ENCODE measurements at regions not wholly inside any gene's neighbourhood (a gene's known extent, or its start where the extent isn't known, plus 50 kb on each side); places are given as distances from the start of the nearest gene placed in this dataset.

- Mint-ChIP-seq H3K27me3 (ENCODE audit: low read depth in 3 of 3) (peaks cover 0 to 1% (median 0%) of the 10 kb centered on the region in 3 donors), H3K9me3 (peaks cover 0 to 12% (median 4%) of the 10 kb centered on the region in 7 donors), H3K27ac (peak overlapping the region in 1 of 7 donors; percentile 85), H3K4me1 (peaks cover 15% of the 10 kb centered on the region), H3K4me3 (no peak overlapping the region), H3K36me3 (no peaks in the 10 kb centered on the region)
- no peaks in the 10 kb centered on the region for H3K36me3 ChIP-seq (replicated peaks in 1 of 2; ENCODE audit: control insufficient read depth in 1 of 2, insufficient read depth in 2 of 2, low read length in 2 of 2)
- WGBS (ENCODE audit: insufficient coverage) = no CpG with 5 or more reads among the region's 2 CpGs
- DNase-seq = no peak
- H3K4me1 ChIP-seq (ENCODE audit: control insufficient read depth in 1 of 2, insufficient read depth in 2 of 2, low read length in 2 of 2) = peaks cover 11 to 16% of the 10 kb centered on the region in 2 donors
- no peaks in the 10 kb centered on the region for H3K79me2 ChIP-seq (ENCODE audit: insufficient read depth, low read length)
- intact Hi-C loops (cut with micrococcal nuclease) = no loop called here
- H3K27me3 ChIP-seq (ENCODE audit: control insufficient read depth in 2 of 2, insufficient read depth in 2 of 2, low read length in 2 of 2) = no peaks in the 10 kb centered on the region
- peaks cover 0 to 3% of the 10 kb centered on the region in 2 donors for H3K9me3 ChIP-seq (replicated peaks in 1 of 2; ENCODE audit: control insufficient read depth in 1 of 2, insufficient read depth in 1 of 2, low read length in 2 of 2)
- no peak for TF ChIP-seq CTCF (IDR thresholded peaks at IDR 0.05)
- H3K27ac ChIP-seq (ENCODE audit: low read depth in 1 of 2, low read length in 2 of 2) = no peak overlapping the region
- no peak overlapping the region for H3K9ac ChIP-seq (ENCODE audit: insufficient read depth, low read length, poor library complexity, severe bottlenecking)
- H3K4me2 ChIP-seq (replicated peaks; ENCODE audit: extremely low read depth, low read length, poor library complexity, severe bottlenecking) = no peak overlapping the region
- H4K20me1 ChIP-seq (ENCODE audit: insufficient read depth, low read length) = no peaks in the 10 kb centered on the region
- H3K4me3 ChIP-seq (replicated peaks in 1 of 3; ENCODE audit: low read depth in 2 of 3, low read length in 3 of 3) = no peak overlapping the region
- H2AFZ ChIP-seq (ENCODE audit: insufficient read depth, low read depth, low read length, poor library complexity, severe bottlenecking) = peak overlapping the region; percentile 71
Measured at GRCh38 chr1:25081496-25081895, 150.8 kb downstream of the SYF2 start.

GRCh38 chr1:25080294-25081209 is 150.5 kb upstream of the RUNX3 start:
- no peaks in the 10 kb centered on the region for H3K27me3 ChIP-seq (ENCODE audit: control insufficient read depth in 2 of 2, insufficient read depth in 2 of 2, low read length in 2 of 2)
- H3K27ac ChIP-seq (ENCODE audit: low read depth in 1 of 2, low read length in 2 of 2) = peak overlapping the region in 1 of 2 donors; percentile 52
- H2AFZ ChIP-seq (ENCODE audit: insufficient read depth, low read depth, low read length, poor library complexity, severe bottlenecking) = peak overlapping the region; percentile 71
- 39% methylated on average over 4 of the region's 8 CpGs for WGBS (ENCODE audit: insufficient coverage)
- peaks cover 0 to 3% of the 10 kb centered on the region in 2 donors for H3K9me3 ChIP-seq (replicated peaks in 1 of 2; ENCODE audit: control insufficient read depth in 1 of 2, insufficient read depth in 1 of 2, low read length in 2 of 2)
- H3K36me3 Mint-ChIP-seq = no peaks in the 10 kb centered on the region
- peaks cover 15% of the 10 kb centered on the region for H3K4me1 Mint-ChIP-seq
- no peaks in the 10 kb centered on the region for H3K36me3 ChIP-seq (replicated peaks in 1 of 2; ENCODE audit: control insufficient read depth in 1 of 2, insufficient read depth in 2 of 2, low read length in 2 of 2)
- H3K27ac Mint-ChIP-seq = peak overlapping the region; percentile 64 to 85 (median 81)
- H3K9ac ChIP-seq (ENCODE audit: insufficient read depth, low read length, poor library complexity, severe bottlenecking) = no peak overlapping the region
- peaks cover 0 to 12% (median 3%) of the 10 kb centered on the region in 7 donors for H3K9me3 Mint-ChIP-seq
- no peaks in the 10 kb centered on the region for H4K20me1 ChIP-seq (ENCODE audit: insufficient read depth, low read length)
- H3K79me2 ChIP-seq (ENCODE audit: insufficient read depth, low read length) = no peaks in the 10 kb centered on the region
- H3K4me1 ChIP-seq (ENCODE audit: control insufficient read depth in 1 of 2, insufficient read depth in 2 of 2, low read length in 2 of 2) = peaks cover 11 to 16% of the 10 kb centered on the region in 2 donors
- no peak for TF ChIP-seq CTCF (IDR thresholded peaks at IDR 0.05)
- intact Hi-C loops (cut with micrococcal nuclease) = no loop called here
- H3K4me3 Mint-ChIP-seq = peak overlapping the region in 1 of 2 donors; percentile 48
- H3K4me2 ChIP-seq (replicated peaks; ENCODE audit: extremely low read depth, low read length, poor library complexity, severe bottlenecking) = peak overlapping the region; percentile 27
- H3K4me3 ChIP-seq (replicated peaks in 1 of 3; ENCODE audit: low read depth in 2 of 3, low read length in 3 of 3) = peak overlapping the region in 1 of 3 experiments; percentile 8
- H3K27me3 Mint-ChIP-seq (ENCODE audit: low read depth in 3 of 3) = peaks cover 0 to 1% (median 0%) of the 10 kb centered on the region in 3 donors
- peak; percentile 60 to 79 (median 67) for DNase-seq
